Suppressor macrophage (primary cell): ENCODE measurements at regions not wholly inside any gene's neighbourhood (a gene's known extent, or its start where the extent isn't known, plus 50 kb on each side); places are given as distances from the start of the nearest gene placed in this dataset.
"Not testable (repeated sequence)": the region's sequence is repeated elsewhere in the genome, so short reads cannot be mapped to it uniquely, and the experiment has no call there.

Experiments
- DNase-seq, 4 experiments: peaks; one replicate each; pipeline ENCODE4 v3.0.0-alpha.2; 2020 to 2022

- DNase-seq: not testable (repeated sequence)
Observed at GRCh38 chr17:20387549-20387948, 79.8 kb downstream of the LGALS9B start.

GRCh38 chr17:20381358-20382300 is 85.7 kb downstream of the LGALS9B start:
- DNase-seq: peak; percentile 24 to 52 (median 47)

GRCh38 chr17:20380625-20381024 is 86.7 kb downstream of the LGALS9B start:
- not testable (repeated sequence) for DNase-seq

- not testable (repeated sequence) for DNase-seq
Observed at GRCh38 chr17:20379251-20379650, 88.1 kb downstream of the LGALS9B start.

- DNase-seq: not testable (repeated sequence)
Observed at GRCh38 chr17:20376642-20377041, 90.7 kb downstream of the LGALS9B start.

- DNase-seq: not testable (repeated sequence)
Observed at GRCh38 chr17:20375745-20376144, 91.6 kb downstream of the LGALS9B start.
